HG03442 (cell line): ENCODE measurements at regions not wholly inside any gene's neighbourhood (a gene's known extent, or its start where the extent isn't known, plus 50 kb on each side); places are given as distances from the start of the nearest gene placed in this dataset.
"Not testable (repeated sequence)": the region's sequence is repeated elsewhere in the genome, so short reads cannot be mapped to it uniquely, and the experiment has no call there.

Experiments used
- ATAC-seq: cut with Tn5 transposase; IDR thresholded peaks from one replicate; pipeline ENCODE4 v1.9.1; 2021; ENCODE audit warnings: mild to moderate bottlenecking, moderate library complexity; ENCODE audit not compliant: unreplicated experiment

DNA sequence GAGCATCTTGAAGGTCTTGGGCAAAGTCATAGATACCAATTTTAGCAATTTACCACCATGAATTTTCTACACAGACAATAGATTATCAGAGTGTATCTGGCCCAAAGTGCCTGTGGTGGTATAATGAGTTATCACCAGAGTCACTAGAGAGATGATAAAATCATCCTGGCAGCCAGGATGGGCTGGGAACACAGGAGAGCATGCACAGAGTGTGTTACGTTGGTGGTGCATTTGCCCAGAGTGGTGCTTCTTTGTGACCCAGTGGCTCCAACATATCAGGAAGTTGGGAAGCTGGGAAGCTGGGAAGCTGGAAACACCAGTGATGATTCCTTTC, 236.7 kb upstream of the PROX1 start:
- no peak for ATAC-seq

DNA sequence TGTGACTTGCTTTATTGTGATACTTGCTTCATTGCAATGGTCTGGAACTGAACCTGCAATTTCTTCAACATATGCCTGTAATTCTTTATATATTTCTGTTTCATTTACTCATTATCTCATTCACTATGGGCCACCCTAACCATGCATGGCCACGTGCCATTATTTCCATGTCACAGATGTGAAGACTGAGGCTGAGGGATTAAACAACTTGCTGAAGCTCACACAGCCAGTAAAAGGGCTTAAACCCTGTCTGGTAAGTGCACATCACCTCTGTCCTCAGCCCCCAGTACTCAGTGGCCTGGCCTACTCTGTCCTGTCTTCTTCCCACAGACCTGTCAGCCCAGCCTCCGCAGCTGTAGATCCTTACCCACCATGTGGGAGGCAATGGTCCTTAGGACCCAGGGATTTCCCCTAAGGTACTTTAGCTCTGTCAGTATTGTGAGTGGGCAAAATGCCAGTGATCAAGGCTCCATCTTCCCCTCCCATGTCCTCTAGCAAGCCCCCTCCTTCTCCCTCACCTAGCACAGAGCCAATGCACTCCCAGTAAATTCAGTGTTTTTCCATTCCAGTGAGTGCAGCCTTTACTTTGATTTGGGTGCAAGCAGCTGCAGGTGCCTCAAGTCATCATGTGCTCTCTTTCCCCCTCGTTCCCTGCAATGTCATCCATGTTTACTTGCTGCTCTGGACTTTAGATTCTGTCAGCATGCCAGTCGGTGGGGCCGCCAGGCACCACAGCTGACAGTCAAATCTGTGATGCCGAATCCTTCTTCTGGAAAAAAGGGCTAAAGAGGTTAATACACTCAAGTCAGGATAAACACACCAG, 228.2 kb upstream of the PROX1 start:
- ATAC-seq: no peak

DNA sequence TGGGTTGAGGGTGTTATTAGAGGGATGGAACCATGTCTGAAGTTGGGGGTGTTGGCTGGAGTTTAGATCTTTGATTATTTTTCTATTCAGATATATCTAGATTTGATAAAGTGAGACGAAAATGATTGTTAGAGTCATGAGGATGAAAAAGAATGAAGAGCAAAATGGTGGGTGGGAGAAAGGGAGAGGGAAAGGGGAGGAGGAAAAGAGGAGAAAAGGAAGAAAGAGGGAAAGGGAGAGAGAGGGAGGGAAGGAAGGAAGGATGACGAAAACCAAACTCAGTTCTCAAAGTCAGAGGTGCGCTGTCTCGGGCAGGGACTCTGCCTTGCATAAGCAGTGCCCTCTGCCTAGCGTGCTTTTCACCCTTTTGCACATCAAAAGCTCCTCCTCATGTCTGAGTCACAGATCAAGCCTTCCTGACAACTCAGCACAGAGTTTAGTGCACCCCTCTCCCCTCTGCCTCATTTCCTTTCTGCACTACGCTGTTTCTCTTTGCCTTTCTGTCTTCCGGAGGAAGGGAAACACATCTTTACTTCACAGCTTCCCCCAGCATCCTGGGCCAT, 225.8 kb upstream of the PROX1 start:
- no peak for ATAC-seq

DNA sequence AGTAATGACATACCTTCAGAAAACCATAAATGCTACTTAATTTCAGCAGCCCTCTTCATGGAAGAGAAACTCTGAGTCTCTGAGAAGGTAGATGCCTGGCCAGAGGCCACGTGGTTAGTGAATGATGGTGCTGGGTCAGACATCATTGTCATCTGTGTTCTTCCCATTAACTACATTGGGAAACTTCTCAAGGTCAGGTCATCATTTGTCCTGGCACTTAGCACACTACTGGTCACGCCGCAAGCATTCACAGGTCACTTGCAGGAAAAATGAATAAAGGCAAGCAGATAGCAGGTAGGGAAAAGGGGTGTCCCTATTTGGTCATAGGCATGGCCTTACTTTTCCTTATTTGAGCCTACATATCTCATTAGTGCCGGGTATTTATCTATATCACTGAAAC, 220.1 kb upstream of the PROX1 start:
- no peak for ATAC-seq

DNA sequence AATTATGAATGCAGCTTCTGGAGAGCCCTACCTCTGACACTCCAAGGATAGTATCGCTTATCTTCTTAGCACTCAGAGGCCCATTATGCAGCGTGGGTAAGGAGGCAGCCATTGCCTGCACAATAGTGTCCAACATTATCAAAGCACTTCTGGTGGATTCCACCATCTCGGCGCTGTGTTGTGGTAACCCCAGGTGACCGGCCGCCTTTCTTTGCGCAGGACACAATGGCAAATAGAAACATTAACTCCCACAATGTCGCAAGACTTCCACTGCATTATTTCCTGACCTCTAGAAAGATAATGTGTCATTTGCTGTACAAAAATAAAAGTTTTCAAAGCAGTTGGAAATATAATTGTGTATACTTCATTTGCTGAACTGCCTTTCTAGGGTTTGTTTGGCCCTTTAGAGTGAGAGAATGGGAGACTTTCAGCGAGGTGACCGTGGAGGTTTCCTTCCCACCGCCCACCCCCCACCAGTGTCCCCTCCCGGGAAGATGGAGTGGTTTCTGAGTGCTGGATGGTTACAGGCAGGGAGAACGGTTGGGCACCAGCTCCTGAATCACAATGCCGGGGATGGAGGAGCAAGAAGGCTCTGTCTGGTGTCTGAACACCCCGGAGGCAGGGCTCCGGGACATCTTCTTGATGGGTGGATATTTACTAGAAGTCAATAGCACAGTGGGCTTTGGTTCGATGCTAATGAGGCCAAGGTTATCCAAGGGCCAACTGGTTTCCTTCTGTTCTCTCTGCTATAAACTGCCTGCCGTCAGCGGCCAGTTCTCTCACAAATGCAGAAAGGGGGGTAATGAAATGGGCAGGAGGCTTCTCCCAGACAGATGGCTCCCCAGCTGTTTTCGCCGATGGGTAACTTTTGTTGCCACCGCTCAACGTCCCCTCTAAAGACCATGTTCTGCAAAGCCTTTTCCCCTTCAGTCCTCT, 215.4 kb upstream of the PROX1 start:
- ATAC-seq: no peak

DNA sequence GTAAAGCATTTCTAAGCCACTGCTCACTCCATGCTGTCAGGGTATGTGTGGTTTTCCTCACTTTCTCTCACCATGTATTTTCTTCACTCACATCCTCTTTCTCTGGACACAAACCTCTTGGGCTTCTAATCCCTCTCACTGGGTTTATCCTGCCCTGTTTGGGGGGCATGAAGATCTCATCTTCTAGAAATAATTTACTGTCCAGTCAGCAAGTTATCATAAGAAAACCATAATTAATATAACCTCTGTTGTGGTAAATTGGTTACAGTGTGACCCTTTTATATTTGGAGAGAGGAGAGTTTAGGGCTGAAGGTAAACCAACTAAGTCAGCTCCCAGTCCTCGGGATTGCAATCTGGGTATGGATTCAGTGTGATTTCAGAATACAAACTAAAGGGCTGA, 213.8 kb upstream of the PROX1 start:
- no peak for ATAC-seq

DNA sequence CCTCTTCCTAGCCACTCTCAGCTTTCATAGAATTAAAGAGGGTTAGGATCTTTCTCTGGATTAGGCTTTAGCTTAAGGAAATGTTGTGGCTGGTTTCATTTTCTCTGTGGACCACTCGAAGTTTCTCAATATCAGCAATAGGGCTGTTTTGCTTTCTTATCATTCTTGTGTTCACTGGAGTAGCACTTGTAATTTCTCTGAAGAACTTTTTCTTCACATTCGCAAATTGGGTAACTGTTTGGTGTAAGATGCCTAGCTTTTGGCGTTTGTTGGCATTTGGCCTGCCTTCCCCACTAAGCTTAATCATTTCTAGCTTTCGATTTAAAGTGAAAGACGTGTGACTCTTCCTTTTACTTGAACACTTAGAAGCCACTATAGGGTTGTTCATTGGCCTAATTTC, 210.8 kb upstream of the PROX1 start:
- no peak for ATAC-seq

DNA sequence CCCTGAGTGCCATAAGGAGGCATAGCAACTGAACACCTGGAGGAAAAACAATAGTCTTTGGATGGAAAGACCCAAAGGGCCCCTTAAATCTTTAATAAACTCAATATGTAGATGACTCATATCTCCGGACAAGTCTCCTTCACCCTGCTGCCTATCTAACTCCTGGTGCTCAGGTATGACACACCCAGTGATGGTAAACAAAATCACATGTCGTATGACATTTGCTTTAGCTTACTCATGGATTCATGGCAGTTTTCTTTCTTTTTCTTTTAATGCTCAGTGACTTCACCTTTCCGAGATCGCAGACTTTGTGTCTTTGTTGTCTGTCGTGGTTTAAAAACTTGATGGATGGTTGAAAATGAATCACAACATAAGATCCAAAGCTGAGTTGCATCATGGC, 208.5 kb upstream of the PROX1 start:
- no peak for ATAC-seq

DNA sequence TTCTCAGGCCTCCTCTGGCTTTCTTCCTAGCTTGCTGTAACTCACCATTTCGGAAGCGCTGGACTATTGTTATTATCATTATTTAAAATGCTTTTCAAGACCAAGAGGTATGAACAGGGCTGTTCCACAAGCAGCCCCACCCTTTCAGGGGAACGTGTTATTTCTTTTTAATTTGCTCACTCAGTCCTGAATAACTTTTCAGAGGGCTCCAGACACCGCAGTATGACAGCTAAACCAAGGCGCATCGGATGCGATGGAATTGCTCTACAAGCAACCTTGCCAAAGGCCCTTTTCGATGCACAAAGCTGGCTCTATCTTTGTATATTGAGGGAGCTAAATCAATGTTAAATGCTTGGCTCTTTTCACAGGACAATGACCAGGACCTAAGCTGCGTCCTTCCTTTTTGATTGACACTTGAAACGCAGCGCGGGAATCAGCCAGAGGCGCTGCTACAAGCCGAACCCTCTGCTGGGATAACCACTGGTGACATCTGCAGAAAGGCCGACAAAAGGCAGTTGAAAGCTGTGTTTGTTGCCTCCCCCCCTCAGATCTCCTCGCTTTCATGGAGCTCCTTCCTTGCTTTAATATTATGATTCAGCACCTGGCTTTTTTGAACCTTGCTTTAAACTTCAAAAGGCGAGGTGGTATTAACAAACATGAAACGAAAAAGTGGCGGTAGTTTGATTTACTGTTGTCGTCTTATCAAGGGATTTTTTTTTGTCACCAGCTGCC, 204.7 kb upstream of the PROX1 start:
- ATAC-seq: no peak

DNA sequence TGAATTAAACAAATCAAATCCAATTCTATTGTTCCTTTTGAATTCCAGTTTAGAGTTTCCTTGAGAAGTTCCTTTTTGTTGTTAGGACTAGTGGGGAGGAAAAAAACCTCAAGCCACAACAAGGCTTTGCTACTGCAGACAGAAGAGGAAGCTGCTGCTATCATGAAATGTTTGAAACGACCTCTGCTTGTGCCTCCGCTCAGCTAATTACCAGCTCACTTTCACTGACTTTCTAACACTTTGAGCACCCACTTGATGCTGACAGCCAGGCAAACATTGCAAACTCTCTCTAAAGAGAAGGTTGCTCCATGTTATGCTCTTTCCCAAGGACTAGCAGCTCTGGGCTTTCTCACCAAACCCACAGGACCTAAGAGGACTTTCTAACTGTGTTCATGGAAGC, 203.9 kb upstream of the PROX1 start:
- no peak for ATAC-seq

DNA sequence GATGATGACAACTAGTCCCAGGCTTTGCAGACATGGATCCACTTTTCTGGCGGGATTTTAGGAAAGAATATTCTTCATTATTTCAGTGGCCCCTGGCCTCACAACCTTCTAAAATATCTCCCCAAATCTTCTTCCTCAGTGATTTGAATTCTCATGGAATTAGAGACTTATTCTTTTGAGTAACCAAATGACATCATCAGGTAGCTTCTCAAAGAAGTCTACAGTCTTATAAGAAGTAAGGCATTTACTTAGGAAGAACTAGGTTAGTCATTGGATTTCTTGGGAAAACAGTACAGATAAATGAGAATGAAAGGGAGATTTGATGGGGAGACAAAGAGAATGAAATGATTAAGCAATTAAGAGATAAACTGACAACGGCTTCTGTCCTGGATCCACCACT, 201.1 kb upstream of the PROX1 start:
- ATAC-seq: no peak

DNA sequence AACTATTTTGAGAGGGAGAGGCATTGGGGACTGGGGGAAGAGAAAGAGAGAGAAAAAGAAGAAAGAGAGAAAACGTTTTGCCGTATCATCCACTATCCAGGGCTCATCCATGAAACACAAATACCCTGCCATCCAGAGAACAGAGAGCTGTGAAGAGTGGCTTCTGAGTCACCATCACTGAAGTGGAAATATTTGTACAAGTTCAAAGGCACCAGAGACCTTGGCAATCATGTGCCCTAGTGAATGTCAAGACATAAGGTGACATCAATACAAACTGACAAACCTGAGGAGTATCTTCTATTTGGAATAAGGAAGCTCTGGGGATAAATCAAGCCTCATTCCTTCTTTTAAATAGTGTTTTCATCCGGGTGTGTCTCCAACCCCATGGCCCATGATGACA, 197.2 kb upstream of the PROX1 start:
- no peak for ATAC-seq

DNA sequence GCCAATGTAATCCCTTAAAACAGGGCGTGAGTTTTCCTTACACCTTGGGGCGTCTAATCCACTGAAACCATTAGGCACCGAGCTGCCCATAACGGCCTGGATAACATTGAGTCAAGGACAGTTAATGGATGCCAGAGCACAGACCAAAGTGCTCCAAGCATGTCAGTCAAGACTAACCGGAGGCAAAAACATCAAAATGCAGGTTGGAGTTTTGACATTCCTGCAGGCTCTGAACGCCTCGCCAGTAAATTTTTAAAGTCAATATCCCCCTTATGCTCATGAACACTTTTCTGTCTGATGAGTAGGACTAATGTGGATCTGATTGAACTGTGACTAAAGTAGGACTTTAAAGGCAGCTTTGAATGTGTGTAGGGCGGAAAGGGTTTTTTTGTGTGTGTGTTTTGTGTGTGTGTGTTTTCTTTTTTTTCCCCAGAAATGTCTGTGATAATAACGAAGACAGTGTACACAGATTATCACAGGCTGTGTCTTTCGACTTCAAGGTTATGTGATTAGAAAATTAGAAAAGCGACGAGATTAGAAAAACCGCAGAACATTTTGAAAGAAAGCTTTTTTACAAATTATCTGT, 194.2 kb upstream of the PROX1 start:
- ATAC-seq: no peak

DNA sequence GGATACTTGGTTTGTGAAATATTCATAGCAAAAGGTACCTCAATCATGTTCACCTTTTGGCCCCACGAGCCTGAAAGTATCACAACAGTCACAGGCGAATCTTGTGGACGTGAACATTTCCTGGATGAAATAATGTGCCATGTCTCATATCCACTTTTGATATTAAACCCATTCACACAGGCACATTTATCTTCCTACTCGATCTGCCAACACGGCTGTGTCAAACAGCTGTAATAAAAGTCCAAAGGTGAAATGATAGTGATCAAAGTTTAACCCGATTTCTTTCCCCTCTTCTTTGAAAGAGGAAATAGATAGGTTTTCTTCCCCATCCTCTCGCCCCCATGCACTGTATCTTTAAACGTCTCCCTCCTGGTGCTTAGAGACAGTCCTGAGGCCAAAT, 191.2 kb upstream of the PROX1 start:
- no peak for ATAC-seq

DNA sequence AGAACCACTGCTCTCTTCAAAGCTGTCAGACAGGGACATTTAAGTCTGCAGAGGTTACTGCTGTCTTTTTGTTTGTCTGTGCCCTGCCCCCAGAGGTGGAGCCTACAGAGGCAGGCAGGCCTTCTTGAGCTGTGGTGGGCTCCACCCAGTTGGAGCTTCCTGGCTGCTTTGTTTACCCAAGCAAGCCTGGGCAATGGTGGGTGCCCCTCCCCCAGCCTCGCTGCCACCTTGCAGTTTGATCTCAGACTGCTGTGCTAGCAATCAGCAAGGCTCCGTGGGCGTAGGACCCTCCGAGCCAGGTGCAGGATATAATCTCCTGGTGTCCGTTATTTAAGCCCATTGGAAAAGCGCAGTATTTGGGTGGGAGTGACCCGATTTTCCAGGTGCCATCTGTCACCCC, 179.5 kb upstream of the PROX1 start:
- not testable (repeated sequence) for ATAC-seq

DNA sequence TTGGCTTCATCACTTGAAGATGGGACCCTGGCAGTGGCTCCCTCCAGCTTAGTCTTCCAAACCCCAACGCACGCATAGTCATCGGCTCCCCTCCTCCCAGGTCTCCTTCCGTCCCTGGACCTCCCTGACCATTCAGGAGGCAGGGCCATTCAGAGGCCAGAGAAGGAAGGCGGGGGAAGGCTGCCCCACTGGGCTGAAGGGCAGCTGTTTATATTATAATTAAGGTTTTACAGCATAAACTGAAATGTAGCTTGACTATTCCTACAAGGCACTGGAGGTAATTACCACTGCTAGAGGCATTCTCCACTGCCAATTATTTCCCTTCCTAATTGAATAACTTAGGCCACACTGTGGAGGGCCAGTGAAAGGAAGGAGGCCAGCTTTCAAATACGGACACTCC, 170.6 kb upstream of the PROX1 start:
- ATAC-seq: no peak

DNA sequence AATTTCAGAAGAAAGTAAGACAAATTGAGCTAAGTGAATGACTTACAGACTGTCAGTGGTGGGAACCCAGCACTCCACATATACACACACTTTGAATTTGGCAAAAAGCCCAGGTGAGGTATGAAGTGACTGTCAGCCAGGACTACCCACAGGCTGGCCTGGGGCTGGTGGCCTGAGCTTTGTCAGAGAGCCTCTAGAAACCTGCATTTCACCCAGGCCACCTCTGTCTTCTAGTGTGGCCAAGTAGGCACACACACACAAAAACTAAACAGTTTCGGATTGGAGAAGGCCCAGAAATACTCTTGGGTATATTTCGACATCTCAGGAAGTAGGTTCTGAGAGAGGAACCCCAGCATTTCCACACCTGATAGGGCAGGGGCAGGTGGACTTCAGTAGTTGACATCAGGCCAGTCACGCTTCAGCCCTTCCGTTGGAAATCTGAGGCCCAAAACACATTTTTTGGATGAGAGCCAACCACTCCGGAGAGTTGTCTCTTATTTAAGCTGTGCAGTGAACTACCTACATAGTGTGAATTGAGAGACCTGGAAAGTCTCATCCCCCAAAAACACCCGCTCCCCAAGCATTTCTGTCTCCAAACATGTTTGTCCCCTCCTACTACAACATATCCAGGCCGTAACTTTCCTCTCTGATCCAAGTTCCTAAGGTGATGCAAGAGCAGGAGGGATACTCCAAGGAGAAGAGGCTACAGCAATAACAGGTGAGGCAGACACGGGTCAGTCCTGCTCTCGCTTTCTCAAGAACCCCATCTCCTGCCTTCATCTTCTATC, 167.2 kb upstream of the PROX1 start:
- no peak for ATAC-seq

DNA sequence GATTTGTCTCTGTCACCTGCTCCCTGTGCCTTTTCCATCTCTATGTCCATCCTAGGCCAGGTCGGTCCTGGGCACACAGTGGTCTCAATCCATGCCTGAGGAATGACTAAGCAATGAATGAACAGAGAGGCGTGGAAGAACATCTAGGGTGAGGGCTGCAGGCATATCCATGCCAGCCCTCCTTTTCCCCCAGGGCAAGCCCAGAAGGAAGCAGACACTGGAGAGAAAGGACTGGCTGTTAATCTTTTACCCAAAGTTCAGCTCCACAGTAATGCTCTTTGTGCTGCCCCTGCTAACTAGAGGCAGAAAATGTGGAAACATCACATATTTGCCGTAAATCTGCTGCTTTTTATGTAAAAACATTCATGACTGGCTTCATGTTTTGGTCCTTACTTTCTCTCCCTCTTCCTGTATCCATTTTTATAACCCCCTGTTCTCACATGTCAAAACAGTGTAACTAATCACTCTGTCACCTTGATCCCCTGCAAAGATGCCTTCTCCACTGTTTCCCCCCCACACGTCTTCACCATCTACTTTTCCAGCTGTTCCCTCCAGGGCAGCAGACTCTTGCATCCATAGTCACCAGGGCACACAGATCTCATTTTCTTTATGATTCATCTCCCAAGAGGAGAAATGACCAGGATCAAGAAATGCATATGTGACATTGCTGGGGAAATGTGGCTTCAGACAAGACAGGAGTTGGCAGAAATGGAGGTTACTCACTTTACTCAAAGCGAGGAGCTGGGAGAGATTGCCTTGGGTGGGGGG, 166.4 kb upstream of the PROX1 start:
- no peak for ATAC-seq

DNA sequence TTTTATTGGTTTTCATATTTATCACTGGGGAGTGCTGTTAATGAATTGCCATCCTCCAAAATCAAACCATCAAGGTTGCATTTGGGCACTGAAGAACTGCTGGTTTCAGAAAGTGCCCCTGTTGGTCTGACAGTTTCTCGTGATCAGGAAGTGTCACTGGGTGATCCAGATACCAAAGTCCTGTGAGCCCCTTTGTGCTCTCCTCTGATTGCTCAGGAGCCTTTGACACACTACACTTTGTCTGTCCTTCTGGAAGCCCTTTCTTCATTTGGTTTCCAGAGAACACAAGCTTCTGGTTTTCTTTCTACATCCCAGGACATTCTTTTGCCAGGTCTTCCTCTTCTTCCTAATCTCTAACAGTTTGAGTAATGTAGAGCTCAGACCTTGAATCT, 165.8 kb upstream of the PROX1 start:
- ATAC-seq: no peak
